ENCODE measurements at regions not wholly inside any gene's neighbourhood (a gene's known extent, or its start where the extent isn't known, plus 50 kb on each side); places are given as distances from the start of the nearest gene placed in this dataset.

DNA sequence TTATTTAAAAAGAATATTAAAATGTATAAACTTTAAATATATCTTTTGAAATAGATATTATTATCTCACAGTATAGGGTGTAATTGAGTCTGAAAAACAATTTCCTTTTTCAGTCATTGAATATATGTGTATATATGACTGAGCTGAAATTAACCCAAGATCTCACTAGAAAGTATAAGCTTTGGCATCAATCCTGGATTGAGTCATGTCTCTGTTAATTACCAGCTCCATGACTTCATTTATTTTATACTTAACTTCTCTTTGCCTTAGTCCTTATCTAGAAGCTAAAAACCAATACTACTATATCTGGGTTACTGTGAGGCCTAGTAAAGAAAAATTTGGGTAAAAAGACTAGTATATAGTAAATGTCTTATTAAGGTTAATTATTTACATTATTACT lies 1020.3 kb downstream of the LRFN5 start:
- Mint-ChIP-seq H3K9me3 (ENCODE audit: low read depth) (no peaks in the 10 kb centered on the region), H3K4me3 (ENCODE audit: low read depth) (no peak overlapping the region), H3K4me1 (ENCODE audit: low read depth) (peaks cover 1% of the 10 kb centered on the region), H3K36me3 (ENCODE audit: insufficient read depth) (no peaks in the 10 kb centered on the region), H3K27ac (no peak overlapping the region), H3K27me3 (no peaks in the 10 kb centered on the region)
- DNase-seq (ENCODE audit: low spot score, unreplicated experiment) = no peak
- TF ChIP-seq CTCF (IDR thresholded peaks at IDR 0.05; ENCODE audit: unreplicated experiment) = no peak

GRCh38 chr14:42624980-42625761 lies 1018.5 kb downstream of the LRFN5 start:
- Mint-ChIP-seq H3K27me3 (no peaks in the 10 kb centered on the region), H3K4me3 (ENCODE audit: low read depth) (no peak overlapping the region), H3K4me1 (ENCODE audit: low read depth) (peaks cover 1% of the 10 kb centered on the region), H3K27ac (no peak overlapping the region), H3K36me3 (ENCODE audit: insufficient read depth) (no peaks in the 10 kb centered on the region), H3K9me3 (ENCODE audit: low read depth) (no peaks in the 10 kb centered on the region)
- no peak for TF ChIP-seq CTCF (IDR thresholded peaks at IDR 0.05; ENCODE audit: unreplicated experiment)
- no peak for DNase-seq (ENCODE audit: low spot score, unreplicated experiment)

- Mint-ChIP-seq H3K9me3 (ENCODE audit: low read depth) (no peaks in the 10 kb centered on the region), H3K4me1 (ENCODE audit: low read depth) (no peaks in the 10 kb centered on the region), H3K4me3 (ENCODE audit: low read depth) (no peak overlapping the region), H3K27ac (no peak overlapping the region), H3K36me3 (ENCODE audit: insufficient read depth) (no peaks in the 10 kb centered on the region), H3K27me3 (no peaks in the 10 kb centered on the region)
- TF ChIP-seq CTCF (IDR thresholded peaks at IDR 0.05; ENCODE audit: unreplicated experiment) = no peak
- DNase-seq (ENCODE audit: low spot score, unreplicated experiment) = no peak
These were observed 1010.3 kb downstream of the LRFN5 start for GRCh38 chr14:42617005-42617404.

GRCh38 chr14:42606839-42607238 lies 1000.2 kb downstream of the LRFN5 start:
- H3K27me3 Mint-ChIP-seq = no peaks in the 10 kb centered on the region
- H3K9me3 Mint-ChIP-seq (ENCODE audit: low read depth) = no peaks in the 10 kb centered on the region
- no peaks in the 10 kb centered on the region for H3K4me1 Mint-ChIP-seq (ENCODE audit: low read depth)
- no peaks in the 10 kb centered on the region for H3K36me3 Mint-ChIP-seq (ENCODE audit: insufficient read depth)
- H3K27ac Mint-ChIP-seq = no peak overlapping the region
- no peak for TF ChIP-seq CTCF (IDR thresholded peaks at IDR 0.05; ENCODE audit: unreplicated experiment)
- no peak overlapping the region for H3K4me3 Mint-ChIP-seq (ENCODE audit: low read depth)
- DNase-seq (ENCODE audit: low spot score, unreplicated experiment) = no peak

- Mint-ChIP-seq H3K4me1 (ENCODE audit: low read depth) (no peaks in the 10 kb centered on the region), H3K27me3 (no peaks in the 10 kb centered on the region), H3K27ac (no peak overlapping the region), H3K36me3 (ENCODE audit: insufficient read depth) (no peaks in the 10 kb centered on the region), H3K9me3 (ENCODE audit: low read depth) (no peaks in the 10 kb centered on the region), H3K4me3 (ENCODE audit: low read depth) (no peak overlapping the region)
- no peak for DNase-seq (ENCODE audit: low spot score, unreplicated experiment)
- no peak for TF ChIP-seq CTCF (IDR thresholded peaks at IDR 0.05; ENCODE audit: unreplicated experiment)
These were observed 995.7 kb downstream of the LRFN5 start for GRCh38 chr14:42602336-42602845.
